Prostate gland (tissue), 2 donors: ENCODE measurements at regions not wholly inside any gene's neighbourhood (a gene's known extent, or its start where the extent isn't known, plus 50 kb on each side); places are given as distances from the start of the nearest gene placed in this dataset.

Experiments
- DNase-seq: peaks from one replicate; pipeline ENCODE4 v3.0.0-alpha.2; 2019; ENCODE audit warnings: low spot score
- H3K27ac ChIP-seq, 2 donors: fragments of 200-600 bp; sonication (generic); 2 replicates each; pipeline ENCODE4 v1.5.1; 2017 to 2019
- H3K27me3 ChIP-seq: fragments of 200-600 bp; sonication (generic); replicated peaks from 2 replicates; pipeline ENCODE4 v1.5.1; 2019; ENCODE audit not compliant: insufficient read depth
- H3K36me3 ChIP-seq, 2 donors: fragments of 200-600 bp; sonication (generic); 1 replicate in 1 of 2; 2 replicates in 1 of 2; pipeline versions ENCODE4 v1.5.1 to v1.8.1; 2017 to 2019
- H3K4me1 ChIP-seq: fragments of 200-600 bp; sonication (generic); replicated peaks from 2 replicates; pipeline ENCODE4 v1.5.1; 2019
- H3K4me3 ChIP-seq, 2 donors: fragments of 200-600 bp; sonication (generic); 2 replicates each; pipeline ENCODE4 v1.5.1; 2017 to 2019
- H3K9me3 ChIP-seq: fragments of 200-600 bp; sonication (generic); 2 replicates; pipeline ENCODE4 v1.5.1; 2017
- POLR2A ChIP-seq: fragments of 450-650 bp; IDR thresholded peaks from one replicate; pipeline ENCODE4 v1.6.1; 2016; ENCODE audit warnings: antibody characterized with exemption, mild to moderate bottlenecking
- POLR2AphosphoS5 ChIP-seq: sonication (generic); formaldehyde crosslinking; IDR thresholded peaks from one replicate; pipeline ENCODE4 v1.6.1; 2017; ENCODE audit warnings: antibody characterized with exemption
- WGBS: methylation state at CpG from one replicate; pipeline ENCODE4 v1.1.5; 2018; 5-methylcytosine and 5-hydroxymethylcytosine counted together
- intact Hi-C: fragments of 100-400 bp; cut with DNase I; formaldehyde crosslinking; loops from one replicate; pipeline ENCODE4 v1.14.2; 2022
- TF ChIP-seq, protein P1 (sequence below), 4 experiments: fragments of 200-600 bp in 2 of 4; fragments of 450-650 bp in 2 of 4; sonication (generic) in 2 of 4; IDR thresholded peaks; 1 replicate in 3 of 4; 2 replicates in 1 of 4; pipeline ENCODE4 v1.5.1; 2016 to 2019; ENCODE audit warnings: antibody characterized with exemption in 4 of 4, mild to moderate bottlenecking in 2 of 4, moderate library complexity in 2 of 4

DNA sequence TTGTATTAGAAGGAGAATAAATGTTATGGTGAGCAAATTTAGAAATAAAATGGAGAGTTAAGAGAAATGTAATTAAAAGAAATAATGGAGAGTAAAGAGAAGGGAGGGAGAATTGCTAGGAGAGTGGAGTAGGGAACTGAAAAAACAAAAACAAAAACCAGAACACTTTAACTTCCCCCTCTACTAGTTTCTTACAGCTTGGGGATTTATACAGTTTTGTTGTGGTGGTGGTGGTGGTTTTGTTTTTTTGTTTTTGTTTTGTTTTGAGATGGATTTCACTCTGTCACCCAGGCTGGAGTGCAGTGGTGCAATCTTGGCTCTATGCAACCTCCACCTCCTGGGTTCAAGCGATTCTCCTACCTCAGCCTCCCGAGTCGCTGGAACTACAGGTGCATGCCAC, 322.4 kb downstream of the TMEM167A start:
- TF ChIP-seq POLR2A (no peak), POLR2AphosphoS5 (no peak)
- TF ChIP-seq, protein P1, sequence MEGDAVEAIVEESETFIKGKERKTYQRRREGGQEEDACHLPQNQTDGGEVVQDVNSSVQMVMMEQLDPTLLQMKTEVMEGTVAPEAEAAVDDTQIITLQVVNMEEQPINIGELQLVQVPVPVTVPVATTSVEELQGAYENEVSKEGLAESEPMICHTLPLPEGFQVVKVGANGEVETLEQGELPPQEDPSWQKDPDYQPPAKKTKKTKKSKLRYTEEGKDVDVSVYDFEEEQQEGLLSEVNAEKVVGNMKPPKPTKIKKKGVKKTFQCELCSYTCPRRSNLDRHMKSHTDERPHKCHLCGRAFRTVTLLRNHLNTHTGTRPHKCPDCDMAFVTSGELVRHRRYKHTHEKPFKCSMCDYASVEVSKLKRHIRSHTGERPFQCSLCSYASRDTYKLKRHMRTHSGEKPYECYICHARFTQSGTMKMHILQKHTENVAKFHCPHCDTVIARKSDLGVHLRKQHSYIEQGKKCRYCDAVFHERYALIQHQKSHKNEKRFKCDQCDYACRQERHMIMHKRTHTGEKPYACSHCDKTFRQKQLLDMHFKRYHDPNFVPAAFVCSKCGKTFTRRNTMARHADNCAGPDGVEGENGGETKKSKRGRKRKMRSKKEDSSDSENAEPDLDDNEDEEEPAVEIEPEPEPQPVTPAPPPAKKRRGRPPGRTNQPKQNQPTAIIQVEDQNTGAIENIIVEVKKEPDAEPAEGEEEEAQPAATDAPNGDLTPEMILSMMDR (IDR thresholded peaks at IDR 0.05): no peak
- no peaks in the 10 kb centered on the region for H3K27me3 ChIP-seq
- H3K4me1 ChIP-seq: no peaks in the 10 kb centered on the region
- H3K27ac ChIP-seq: no peak overlapping the region
- H3K4me3 ChIP-seq: no peak overlapping the region
- 96% methylated on average over 3 of the region's 3 CpGs for WGBS
- no peaks in the 10 kb centered on the region for H3K36me3 ChIP-seq
- H3K9me3 ChIP-seq: no peaks in the 10 kb centered on the region
- intact Hi-C loops: no loop called here
- DNase-seq: no peak

DNA sequence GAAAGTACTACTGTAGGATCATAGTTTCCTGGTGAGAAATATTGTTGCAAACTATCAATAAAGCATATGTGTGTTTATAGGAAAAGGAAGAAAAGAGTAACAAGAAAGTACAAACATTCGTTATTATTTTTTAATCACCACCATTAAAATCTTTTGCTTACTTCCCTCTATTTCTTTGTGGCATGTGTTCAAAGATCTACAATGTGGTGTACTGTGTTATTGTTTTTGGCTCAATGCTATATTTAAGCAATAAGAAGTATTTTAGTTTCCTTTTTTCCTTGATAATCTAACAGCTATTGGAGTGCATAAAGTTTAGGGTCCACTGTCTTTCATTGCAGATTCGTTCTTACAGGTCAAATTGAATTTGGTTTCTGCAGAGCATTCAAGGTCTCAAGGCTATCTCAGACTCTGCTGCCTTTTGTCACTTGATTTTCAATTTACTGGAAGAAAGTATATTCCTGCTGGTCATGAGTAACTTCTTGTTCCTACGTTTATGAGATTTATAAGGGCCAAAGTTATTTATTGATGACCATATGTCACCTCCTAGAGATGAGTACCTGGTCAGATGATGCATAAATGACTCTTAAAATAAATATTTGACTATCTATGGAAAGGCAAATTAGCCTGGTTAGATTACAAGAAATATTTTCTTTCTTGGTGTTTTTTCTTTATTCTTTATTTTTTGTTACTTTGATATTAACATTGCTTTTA, 323.0 kb downstream of the TMEM167A start:
- no peak for DNase-seq
- Histone ChIP-seq H3K27me3 (no peaks in the 10 kb centered on the region), H3K4me3 (no peak overlapping the region), H3K27ac (no peak overlapping the region), H3K4me1 (no peaks in the 10 kb centered on the region), H3K36me3 (no peaks in the 10 kb centered on the region), H3K9me3 (no peaks in the 10 kb centered on the region)
- intact Hi-C loops: no loop called here
- TF ChIP-seq POLR2A (no peak), POLR2AphosphoS5 (no peak)
- TF ChIP-seq, protein P1 (IDR thresholded peaks at IDR 0.05): no peak
- 14% methylated on average over 3 of the region's 3 CpGs for WGBS

DNA sequence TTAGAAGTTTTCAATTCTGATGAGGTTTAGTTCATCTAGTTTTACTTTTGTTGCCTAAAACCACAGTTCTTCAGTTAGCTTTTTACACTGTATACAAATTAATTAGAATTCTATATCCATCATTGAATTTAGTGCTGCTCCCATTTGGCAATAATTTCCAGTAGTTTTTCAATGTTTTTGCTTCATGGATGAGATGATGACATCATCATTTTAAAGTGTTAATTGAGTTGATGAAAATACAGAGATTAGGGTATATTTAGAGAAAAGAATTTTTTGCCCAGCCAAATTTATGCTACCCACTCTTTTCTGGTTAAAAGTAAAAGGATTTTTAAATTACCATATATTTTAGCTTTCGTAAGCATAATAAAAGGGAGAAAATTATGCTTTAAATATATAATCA, 323.8 kb downstream of the TMEM167A start:
- H3K36me3 ChIP-seq: no peaks in the 10 kb centered on the region
- no peaks in the 10 kb centered on the region for H3K27me3 ChIP-seq
- intact Hi-C loops: no loop called here
- H3K9me3 ChIP-seq: no peaks in the 10 kb centered on the region
- no peak for DNase-seq
- WGBS: 94% methylated on average over 1 of the region's 1 CpG
- TF ChIP-seq POLR2AphosphoS5 (no peak), POLR2A (no peak)
- TF ChIP-seq, protein P1 (IDR thresholded peaks at IDR 0.05): no peak
- H3K4me3 ChIP-seq: no peak overlapping the region
- no peak overlapping the region for H3K27ac ChIP-seq
- no peaks in the 10 kb centered on the region for H3K4me1 ChIP-seq

DNA sequence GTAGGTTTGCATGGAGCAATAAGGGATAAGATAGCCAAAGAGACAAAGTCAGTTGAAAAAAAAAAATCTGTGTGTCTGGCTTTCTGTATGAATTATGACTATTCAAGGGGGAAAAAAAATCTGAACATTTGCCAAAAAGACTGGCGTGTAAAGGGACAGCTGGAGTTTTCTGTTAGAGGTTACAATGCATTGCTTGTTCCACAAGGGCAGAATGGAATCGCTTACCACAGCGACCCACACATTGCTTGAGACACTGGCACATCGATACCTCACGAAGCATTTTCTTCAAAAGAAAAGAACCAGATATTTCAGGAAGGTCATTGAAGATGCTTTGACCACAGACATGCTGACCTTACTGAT, 327.8 kb downstream of the TMEM167A start:
- Histone ChIP-seq H3K4me1 (no peaks in the 10 kb centered on the region), H3K9me3 (no peaks in the 10 kb centered on the region), H3K4me3 (no peak overlapping the region), H3K27ac (no peak overlapping the region), H3K27me3 (no peaks in the 10 kb centered on the region), H3K36me3 (no peaks in the 10 kb centered on the region)
- intact Hi-C loops: no loop called here
- 50% methylated on average over 5 of the region's 5 CpGs for WGBS
- TF ChIP-seq, protein P1 (IDR thresholded peaks at IDR 0.05): no peak
- TF ChIP-seq POLR2AphosphoS5 (no peak), POLR2A (no peak)
- no peak for DNase-seq

DNA sequence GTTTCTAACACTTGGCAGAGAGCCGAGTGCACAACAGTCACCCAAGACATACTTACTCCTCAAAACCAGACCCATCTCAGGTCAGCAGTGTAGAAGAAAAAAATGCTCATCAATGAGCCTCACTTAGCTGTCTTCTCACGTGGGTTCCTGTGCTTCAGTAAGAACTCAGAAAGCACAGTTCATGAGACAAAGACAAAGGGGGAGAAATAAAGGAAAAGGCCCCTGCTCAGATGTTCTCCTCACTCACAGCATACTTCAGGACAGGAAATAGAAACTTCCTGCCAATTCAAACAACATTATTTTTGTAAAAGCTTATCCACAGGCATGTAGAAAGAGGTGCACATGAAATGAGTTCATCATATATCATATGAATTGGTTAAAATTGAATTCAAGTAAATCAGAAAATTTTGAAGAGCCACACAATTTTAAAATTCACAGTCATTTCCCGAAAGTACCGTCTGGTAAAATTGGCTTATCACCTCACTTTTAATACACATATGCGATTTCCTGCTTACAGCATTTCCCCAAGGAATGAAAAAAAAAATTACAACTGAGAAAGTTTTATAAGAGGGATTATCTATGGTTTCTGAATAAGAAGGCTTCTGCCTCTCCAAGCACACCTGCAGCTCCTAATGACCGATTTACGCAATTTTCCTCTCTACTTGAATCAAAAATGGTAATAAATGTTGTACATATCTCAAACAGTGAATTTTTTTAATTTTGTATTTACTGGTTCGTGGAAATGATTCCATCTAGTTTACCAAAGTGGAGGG, 328.3 kb downstream of the TMEM167A start:
- H3K36me3 ChIP-seq: no peaks in the 10 kb centered on the region
- TF ChIP-seq POLR2A (no peak), POLR2AphosphoS5 (no peak)
- TF ChIP-seq, protein P1 (IDR thresholded peaks at IDR 0.05): no peak
- H3K27ac ChIP-seq: no peak overlapping the region
- WGBS: 57% methylated on average over 8 of the region's 8 CpGs
- no peaks in the 10 kb centered on the region for H3K4me1 ChIP-seq
- H3K4me3 ChIP-seq: no peak overlapping the region
- no peaks in the 10 kb centered on the region for H3K9me3 ChIP-seq
- no peaks in the 10 kb centered on the region for H3K27me3 ChIP-seq
- DNase-seq: no peak
- intact Hi-C loops: no loop called here
